PC-3 (cell line): ENCODE measurements at regions not wholly inside any gene's neighbourhood (a gene's known extent, or its start where the extent isn't known, plus 50 kb on each side); places are given as distances from the start of the nearest gene placed in this dataset.

Experiments used
- ATAC-seq: fragments of 200-7000 bp; cut with Tn5 transposase; 2 replicates; pipeline ENCODE4 v1.9.1; 2020; ENCODE audit warnings: mild to moderate bottlenecking, moderate library complexity
- BruUV-seq: library from RNA; stranded (reverse); fragments of 400-500 nt; replicated peaks from 2 replicates; lab custom pipeline; 2021; lab: Mats Ljungman, UMichigan
- CTCF ChIA-PET: fragments of 300-600 bp; sonication (Branson Sonifier 250); formaldehyde crosslinking; loops from one replicate; lab custom pipeline; 2022; ENCODE audit warnings: antibody characterized with exemption; lab: Charles Lee
- POLR2A ChIA-PET: fragments of 300-600 bp; sonication (Branson Sonifier 250); formaldehyde crosslinking; loops from one replicate; lab custom pipeline; 2022; ENCODE audit warnings: antibody characterized with exemption; ENCODE audit not compliant: unreplicated experiment; lab: Charles Lee
- DNase-seq: peaks from one replicate; pipeline ENCODE4 v3.0.0-alpha.2; 2015
- H2AFZ ChIP-seq: fragments of 300-600 bp; sonication (generic); 2 replicates; pipeline ENCODE4 v1.6.0; 2016; ENCODE audit warnings: antibody characterized with exemption, low read length
- H3F3A ChIP-seq: fragments of 300-600 bp; sonication (generic); one replicate; pipeline ENCODE4 v1.6.0; 2017; ENCODE audit warnings: antibody characterized with exemption, low read length, control low read depth, mild to moderate bottlenecking; ENCODE audit not compliant: unreplicated experiment
- H3K27ac ChIP-seq: fragments of 300-600 bp; sonication (generic); 2 replicates; pipeline ENCODE4 v1.5.1; 2016; ENCODE audit warnings: mild to moderate bottlenecking, low read length
- H3K27me3 ChIP-seq: fragments of 300-600 bp; sonication (generic); 2 replicates; pipeline ENCODE4 v1.6.1; 2016; ENCODE audit warnings: low read length, mixed read lengths
- H3K36me3 ChIP-seq: fragments of 300-600 bp; sonication (generic); 2 replicates; pipeline ENCODE4 v1.6.1; 2016; ENCODE audit warnings: low read depth, mixed run types, low read length, mixed read lengths
- H3K4me1 ChIP-seq: fragments of 300-600 bp; sonication (generic); 2 replicates; pipeline ENCODE4 v1.5.1; 2016; ENCODE audit warnings: low read length; ENCODE audit not compliant: insufficient read depth
- H3K4me2 ChIP-seq: fragments of 300-600 bp; sonication (generic); 2 replicates; pipeline ENCODE4 v1.6.0; 2016; ENCODE audit warnings: low read length
- H3K4me3 ChIP-seq: fragments of 300-600 bp; sonication (generic); 2 replicates; pipeline ENCODE4 v1.5.1; 2016; ENCODE audit warnings: mild to moderate bottlenecking, low read length, mixed read lengths
- H3K79me2 ChIP-seq: fragments of 300-600 bp; sonication (generic); 2 replicates; pipeline ENCODE4 v1.6.1; 2017; ENCODE audit warnings: low read length, mixed read lengths
- H3K9ac ChIP-seq: fragments of 300-600 bp; sonication (generic); 2 replicates; pipeline ENCODE4 v1.6.0; 2016; ENCODE audit warnings: mild to moderate bottlenecking, low read length
- H3K9me2 ChIP-seq: fragments of 300-600 bp; sonication (generic); replicated peaks from 2 replicates; pipeline ENCODE4 v1.6.1; 2016; ENCODE audit warnings: mixed run types, low read length, mixed read lengths
- H3K9me3 ChIP-seq: fragments of 300-600 bp; sonication (generic); 2 replicates; pipeline ENCODE4 v1.6.1; 2016; ENCODE audit warnings: low read length, mixed read lengths
- H4K20me1 ChIP-seq: fragments of 300-600 bp; sonication (generic); 2 replicates; pipeline ENCODE4 v1.6.1; 2016; ENCODE audit warnings: low read length, mixed read lengths
- CTCF ChIP-seq: fragments of 300-600 bp; sonication (generic); conservative IDR thresholded peaks from 2 replicates; pipeline ENCODE4 v1.5.1; 2017; ENCODE audit warnings: antibody characterized with exemption, low read depth, mild to moderate bottlenecking, low read length
- EZH2 ChIP-seq: fragments of 300-600 bp; sonication (generic); IDR thresholded peaks from one replicate; pipeline ENCODE4 v1.6.1; 2017; ENCODE audit warnings: antibody characterized with exemption, mild to moderate bottlenecking, low read length; ENCODE audit not compliant: unreplicated experiment
- EZH2phosphoT487 ChIP-seq: fragments of 300-600 bp; sonication (generic); IDR thresholded peaks from 2 replicates; pipeline ENCODE4 v1.6.1; 2018; ENCODE audit warnings: mild to moderate bottlenecking, antibody characterized with exemption, low read length, borderline replicate concordance
- intact Hi-C: fragments of 100-400 bp; cut with micrococcal nuclease; formaldehyde crosslinking; loops from 2 replicates; pipeline ENCODE4 v1.9.0; 2023

- H3K27me3 ChIP-seq = no peaks in the 10 kb centered on the region
- BruUV-seq = no TSS peak
Observed at GRCh38 chr3:25294169-25294805, 133.8 kb upstream of the RARB start.

GRCh38 chr3:25297667-25298585, 130.1 kb upstream of the RARB start:
- Histone ChIP-seq H3F3A (no peaks in the 10 kb centered on the region), H3K27me3 (no peaks in the 10 kb centered on the region), H3K79me2 (no peaks in the 10 kb centered on the region), H3K4me1 (no peaks in the 10 kb centered on the region), H4K20me1 (no peaks in the 10 kb centered on the region), H3K27ac (no peak overlapping the region), H3K36me3 (no peaks in the 10 kb centered on the region), H3K4me3 (no peak overlapping the region), H3K9me2 (no peaks in the 10 kb centered on the region), H2AFZ (no peak overlapping the region), H3K4me2 (no peak overlapping the region), H3K9ac (no peak overlapping the region), H3K9me3 (no peaks in the 10 kb centered on the region)
- CTCF ChIA-PET = no interaction called here
- POLR2A ChIA-PET = interaction anchor here (0.6 kb wide), 1 partner anchor 997 kb away, joined by 3 read pairs; no protein-coding TSS in a partner anchor
- no TSS peak for BruUV-seq
- TF ChIP-seq EZH2 (no peak), CTCF (no peak), EZH2phosphoT487 (no peak)
- intact Hi-C loops = no loop called here
- no peak for ATAC-seq
- DNase-seq = peak; percentile 5

More at GRCh38 chr3:25294169-25294805, 133.8 kb upstream of the RARB start:
- ATAC-seq (no peak), DNase-seq (no peak)
- H3K9ac ChIP-seq = no peak overlapping the region
- CTCF ChIA-PET = no interaction called here
- H2AFZ ChIP-seq = no peak overlapping the region
- no peaks in the 10 kb centered on the region for H3F3A ChIP-seq
- intact Hi-C loops = no loop called here
- TF ChIP-seq CTCF = no peak
- TF ChIP-seq EZH2 = no peak
- TF ChIP-seq EZH2phosphoT487 = no peak
- no peaks in the 10 kb centered on the region for H3K36me3 ChIP-seq
- H3K4me3 ChIP-seq = no peak overlapping the region
- H3K4me1 ChIP-seq = no peaks in the 10 kb centered on the region
- no peaks in the 10 kb centered on the region for H3K9me3 ChIP-seq
- H3K9me2 ChIP-seq = no peaks in the 10 kb centered on the region
- POLR2A ChIA-PET = no interaction called here
- H3K79me2 ChIP-seq = no peaks in the 10 kb centered on the region
- no peak overlapping the region for H3K4me2 ChIP-seq
- no peaks in the 10 kb centered on the region for H4K20me1 ChIP-seq
- H3K27ac ChIP-seq = no peak overlapping the region

- Histone ChIP-seq H3K4me3 (no peak overlapping the region), H4K20me1 (no peaks in the 10 kb centered on the region), H3K4me1 (no peaks in the 10 kb centered on the region), H3F3A (no peaks in the 10 kb centered on the region), H3K27me3 (no peaks in the 10 kb centered on the region), H3K9me2 (no peaks in the 10 kb centered on the region), H3K79me2 (no peaks in the 10 kb centered on the region), H3K4me2 (no peak overlapping the region), H3K9ac (no peak overlapping the region), H3K27ac (no peak overlapping the region), H3K36me3 (no peaks in the 10 kb centered on the region), H2AFZ (no peak overlapping the region), H3K9me3 (no peaks in the 10 kb centered on the region)
- DNase-seq = no peak
- intact Hi-C loops = no loop called here
- BruUV-seq = no TSS peak
- no peak for TF ChIP-seq EZH2
- no peak for TF ChIP-seq CTCF
- TF ChIP-seq EZH2phosphoT487 = no peak
- ATAC-seq = no peak
- ChIA-PET CTCF (no interaction called here), POLR2A (no interaction called here)
Observed at GRCh38 chr3:25300141-25300540, 127.9 kb upstream of the RARB start.
